Right lobe of liver (tissue), 4 donors: ENCODE measurements at regions not wholly inside any gene's neighbourhood (a gene's known extent, or its start where the extent isn't known, plus 50 kb on each side); places are given as distances from the start of the nearest gene placed in this dataset.

Experiments
- CTCF ChIP-seq, 4 donors: fragments of 200-600 bp in 3 of 4; fragments of 450-650 bp in 1 of 4; IDR thresholded peaks; one replicate each; pipeline versions ENCODE4 v1.5.1 to v1.8.0; 2016 to 2022; ENCODE audit warnings: antibody characterized with exemption in 4 of 4, mild to moderate bottlenecking in 2 of 4
- POLR2A ChIP-seq: fragments of 450-650 bp; IDR thresholded peaks from one replicate; pipeline ENCODE4 v1.6.1; 2017; ENCODE audit warnings: antibody characterized with exemption, mild to moderate bottlenecking
- donor health status: DM: no; HTN: no; CAD: no.
- donor health status: DM: no; HTN: no; CAD: no.
- donor health status: DM: no; HTN: yes; CAD: no.

GRCh38 chr2:176544991-176545956, 276.0 kb downstream of the MTX2 start:
- no peak for TF ChIP-seq CTCF (IDR thresholded peaks at IDR 0.05)
- no peak for TF ChIP-seq POLR2A
